ENCODE measurements at regions not wholly inside any gene's neighbourhood (a gene's known extent, or its start where the extent isn't known, plus 50 kb on each side); places are given as distances from the start of the nearest gene placed in this dataset.

GRCh38 chr16:85187886-85188285 lies 75.6 kb upstream of the CIBAR2 start:
- no peak for DNase-seq (ENCODE audit: low read depth in 3 of 3)

- DNase-seq (ENCODE audit: low read depth in 3 of 3), result no peak
Observed at GRCh38 chr16:85188822-85189672, 76.8 kb upstream of the CIBAR2 start.

GRCh38 chr16:85190572-85190971 lies 78.3 kb upstream of the CIBAR2 start:
- no peak for DNase-seq (ENCODE audit: low read depth in 3 of 3)

DNA sequence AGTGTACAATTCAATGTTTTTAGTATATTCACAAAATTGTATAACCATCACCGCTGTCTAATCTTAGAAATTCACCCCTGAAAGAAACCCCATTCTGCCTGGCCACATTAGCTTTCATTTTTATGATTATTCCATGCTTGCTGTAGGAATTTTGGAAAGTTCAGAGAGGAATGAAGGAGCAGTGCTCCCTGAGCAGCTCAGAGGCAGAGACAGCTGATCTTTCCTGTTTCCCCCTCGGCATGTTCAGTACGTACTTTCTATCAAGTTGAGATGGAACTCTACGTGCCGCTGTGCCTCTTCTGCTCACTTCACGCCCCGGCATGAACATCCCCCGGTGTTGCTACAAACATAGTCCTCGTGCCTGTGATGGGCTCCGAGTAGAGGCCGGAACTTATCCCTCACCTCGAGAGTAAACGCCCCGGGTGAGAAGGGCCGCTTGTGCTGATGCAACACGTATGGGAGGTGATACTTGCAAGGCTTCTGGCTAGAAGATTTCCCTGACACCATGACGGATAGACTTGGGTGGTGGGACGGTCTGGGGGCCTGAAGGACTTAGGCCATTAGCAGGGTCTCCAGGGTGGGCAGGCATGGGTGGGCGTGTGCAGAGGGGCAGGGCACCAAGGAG lies 79.2 kb upstream of the CIBAR2 start:
- no peak for DNase-seq (ENCODE audit: low read depth in 3 of 3)

GRCh38 chr16:85192238-85193114 lies 80.2 kb upstream of the CIBAR2 start:
- DNase-seq (ENCODE audit: low read depth in 3 of 3), result no peak

- no peak for DNase-seq (ENCODE audit: low read depth in 3 of 3)
Observed at GRCh38 chr16:85193115-85193493, 80.8 kb upstream of the CIBAR2 start.

DNA sequence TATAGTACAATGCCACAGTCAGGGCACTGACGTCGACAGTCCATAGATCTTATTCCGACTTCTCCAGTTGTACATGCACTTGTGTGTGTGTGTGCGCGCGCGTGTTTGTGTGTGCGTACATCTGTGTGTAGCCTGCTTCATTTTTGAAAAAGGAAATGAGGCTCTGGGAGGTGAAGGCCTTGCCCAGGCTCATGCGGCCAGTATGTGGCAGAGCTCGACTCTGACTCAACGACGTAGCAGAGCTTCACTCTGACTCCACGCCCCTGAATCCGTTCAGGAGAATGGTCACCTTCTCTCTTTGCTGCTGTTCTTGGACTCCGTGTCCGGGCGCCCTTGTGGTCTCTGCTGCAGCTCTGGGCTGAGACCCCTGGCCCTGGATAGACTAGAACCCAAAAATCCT lies 81.6 kb upstream of the CIBAR2 start:
- no peak for DNase-seq (ENCODE audit: low read depth in 3 of 3)

DNA sequence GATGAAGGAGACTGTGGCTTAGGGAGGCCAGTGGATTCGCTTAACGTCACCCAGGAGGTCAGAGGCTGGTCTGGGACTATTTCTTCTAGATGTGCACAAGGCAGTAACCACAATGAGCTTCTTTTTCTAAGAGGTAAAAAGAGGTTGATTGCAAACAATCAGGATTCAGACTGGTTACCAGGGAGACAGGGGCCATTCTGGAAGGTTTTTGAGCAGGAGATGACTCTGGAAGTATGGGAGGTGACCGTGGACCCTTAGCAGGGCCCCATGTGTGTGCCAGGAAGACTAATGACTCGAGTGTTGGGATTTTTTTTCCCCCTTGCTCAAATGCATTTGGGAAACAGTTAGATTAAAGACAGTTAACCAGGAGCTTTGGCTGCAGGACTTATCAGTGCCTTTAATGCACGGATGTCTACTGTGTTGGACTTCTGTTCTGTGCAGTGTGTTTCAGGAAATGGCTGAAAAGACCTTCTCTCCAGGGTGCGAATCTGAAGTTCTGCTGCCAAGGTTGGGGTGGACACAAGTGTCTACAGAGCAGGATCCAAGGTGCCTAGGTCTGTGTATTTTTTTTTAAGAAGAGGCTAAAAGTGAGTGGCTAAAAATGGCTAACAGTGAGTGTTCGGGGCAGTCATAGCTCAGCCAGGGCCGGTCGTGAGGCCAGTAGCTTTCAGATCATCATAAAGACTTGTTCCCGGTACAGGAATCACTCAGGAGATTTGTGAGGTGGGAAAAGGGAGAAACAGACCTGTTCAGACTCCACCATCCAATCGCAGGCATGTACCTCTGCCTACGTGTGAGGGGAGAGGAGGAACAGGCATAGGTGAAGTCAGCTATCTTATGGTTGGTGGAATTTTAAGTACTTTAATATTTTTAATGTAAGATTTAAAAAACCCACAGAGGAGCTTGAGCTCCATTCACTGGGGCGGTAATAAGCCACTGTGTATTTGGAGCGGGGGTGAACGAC lies 82.3 kb upstream of the CIBAR2 start:
- no peak for DNase-seq (ENCODE audit: low read depth in 3 of 3)

GRCh38 chr16:85195271-85195647 lies 83.0 kb upstream of the CIBAR2 start:
- no peak for DNase-seq (ENCODE audit: low read depth in 3 of 3)

DNA sequence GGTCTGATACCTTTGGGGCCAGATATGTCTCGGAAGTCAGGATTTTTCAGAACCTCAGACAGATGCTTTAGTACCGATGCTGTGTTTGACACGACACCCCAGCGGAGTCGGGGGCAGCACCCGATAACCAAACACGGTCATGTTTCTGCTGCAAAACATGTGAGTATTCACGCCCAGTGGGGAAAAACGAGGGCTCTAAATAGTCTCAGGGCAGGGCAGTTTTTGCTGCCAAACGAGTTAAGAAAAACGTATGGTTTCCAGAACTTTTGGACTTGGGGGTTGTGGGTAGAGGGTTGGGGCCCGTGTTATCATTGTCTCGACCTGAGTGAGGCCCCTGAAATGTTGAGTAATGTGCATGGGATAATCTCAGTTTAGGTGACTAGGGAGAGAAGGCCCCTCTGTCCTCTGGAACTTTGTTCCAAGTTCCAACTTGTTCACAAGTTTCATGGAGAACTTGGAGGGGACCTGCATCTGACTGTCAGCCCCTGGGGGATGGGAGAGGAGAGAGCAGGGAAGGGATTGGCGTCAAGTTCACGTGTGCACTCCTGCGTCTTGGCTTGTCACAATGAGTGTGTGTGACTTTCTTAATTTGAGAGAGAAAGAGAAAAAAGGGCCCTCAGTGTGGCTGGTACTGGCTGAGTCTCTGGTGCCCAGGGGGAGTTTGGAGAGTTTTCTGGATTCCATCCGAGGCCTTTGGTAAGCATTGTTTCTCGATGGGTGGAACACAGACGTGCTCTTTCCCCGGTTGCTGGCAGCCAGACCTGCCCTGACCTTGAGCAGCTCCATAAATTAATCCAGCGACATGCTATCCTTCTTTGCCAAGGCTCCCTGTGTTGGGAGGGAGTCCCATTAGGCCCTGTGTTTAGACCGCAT lies 83.9 kb upstream of the CIBAR2 start:
- no peak for DNase-seq (ENCODE audit: low read depth in 3 of 3)

- no peak for DNase-seq (ENCODE audit: low read depth in 3 of 3)
Observed at GRCh38 chr16:85196976-85197375, 84.7 kb upstream of the CIBAR2 start.

DNA sequence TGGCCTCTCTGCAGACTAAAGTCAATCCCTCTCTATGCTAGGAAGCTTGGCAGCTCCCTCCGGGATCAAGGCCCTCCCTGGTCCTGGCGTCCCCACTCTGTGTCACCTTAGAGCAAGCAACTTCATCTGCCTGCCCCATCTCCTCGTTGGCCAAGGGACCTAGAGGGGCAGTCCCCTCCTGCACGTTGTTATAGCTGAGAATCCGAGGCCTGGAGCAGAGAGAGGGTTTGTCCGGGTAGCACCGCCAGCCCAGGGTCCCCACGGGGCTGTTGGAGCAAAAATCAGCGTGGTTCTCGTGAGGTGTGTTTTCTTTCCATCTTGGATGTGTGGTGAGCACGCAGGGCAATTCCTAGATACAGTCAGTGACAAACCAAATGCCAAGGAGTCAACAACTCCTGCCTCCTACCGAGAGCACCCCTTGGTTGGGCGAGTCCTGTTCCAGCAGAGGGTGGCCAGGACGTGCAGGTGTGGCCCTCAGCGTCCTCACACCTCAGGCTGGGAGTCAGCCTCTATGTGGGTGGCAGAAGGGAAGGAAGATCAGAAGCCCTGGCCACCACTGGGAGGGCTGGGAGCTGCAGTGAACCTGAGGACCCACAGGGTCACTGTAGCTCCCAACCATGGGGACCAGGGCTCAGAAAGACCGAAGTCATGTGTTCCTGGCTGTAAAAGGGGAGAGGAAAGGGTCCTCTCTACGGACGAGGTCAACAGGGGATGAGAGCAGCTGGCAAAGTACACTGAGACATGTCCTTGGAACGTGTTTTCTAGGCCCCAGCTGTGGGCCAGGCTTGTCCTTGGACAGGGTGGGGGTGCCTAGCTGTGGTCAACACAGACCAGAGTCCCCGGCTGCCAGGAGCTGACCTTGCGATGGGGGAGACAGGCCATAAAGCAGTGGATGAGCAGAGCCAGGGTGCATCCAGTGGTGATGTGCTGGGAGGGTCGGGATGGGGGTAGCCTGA lies 85.6 kb upstream of the CIBAR2 start:
- DNase-seq (ENCODE audit: low read depth in 3 of 3), result no peak

DNA sequence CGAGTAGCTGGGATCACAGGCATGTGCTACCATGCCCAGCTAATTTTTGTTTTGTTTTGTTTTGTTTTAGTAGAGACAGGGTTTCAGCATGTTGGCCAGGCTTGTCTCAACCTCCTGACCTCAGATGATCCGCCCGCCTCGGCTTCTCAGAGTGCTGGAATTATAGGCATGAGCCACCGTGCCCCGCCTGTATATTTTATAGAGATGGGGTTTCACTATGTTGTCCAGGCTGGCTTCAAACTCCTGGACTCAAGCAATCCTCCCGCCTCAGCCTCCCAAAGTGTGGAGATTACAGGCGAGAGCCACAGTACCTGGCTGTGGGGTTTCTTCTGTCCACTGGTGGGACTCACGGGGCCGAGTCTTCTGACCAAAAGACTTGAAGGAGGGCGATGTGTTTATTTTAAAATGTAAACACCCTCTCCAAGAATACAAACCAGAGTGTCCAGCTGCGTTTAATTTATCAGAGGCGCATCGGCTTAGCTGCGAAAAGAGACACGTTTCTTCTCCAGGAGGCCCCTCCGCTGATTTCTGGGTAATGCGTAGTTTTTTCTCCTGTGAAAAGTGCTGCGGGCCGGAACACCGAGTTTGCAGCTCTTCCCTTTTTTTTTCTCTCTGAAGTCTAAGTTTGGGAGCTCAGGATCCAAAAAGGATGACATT lies 86.9 kb upstream of the CIBAR2 start:
- DNase-seq (ENCODE audit: low read depth in 3 of 3), result no peak

DNA sequence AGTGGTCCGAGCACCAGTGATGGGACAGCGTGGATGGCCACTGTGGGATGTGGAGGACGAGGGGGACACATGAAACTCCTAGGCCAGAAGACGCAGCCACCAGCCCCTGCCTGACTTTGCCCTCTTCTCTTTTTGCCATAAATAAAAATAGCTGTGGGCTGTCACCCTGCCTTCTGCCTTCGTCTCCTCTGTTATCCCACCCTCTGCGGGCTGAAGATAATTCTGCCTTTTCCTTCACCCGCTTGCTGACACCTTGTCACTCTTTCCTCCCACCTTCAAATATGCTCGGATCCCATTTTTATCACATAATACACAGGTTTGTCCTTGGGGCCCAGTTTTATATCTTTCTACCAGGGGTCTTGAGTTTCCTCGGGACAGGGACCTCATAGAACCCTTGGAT lies 87.6 kb upstream of the CIBAR2 start:
- DNase-seq (ENCODE audit: low read depth in 3 of 3), result no peak

DNA sequence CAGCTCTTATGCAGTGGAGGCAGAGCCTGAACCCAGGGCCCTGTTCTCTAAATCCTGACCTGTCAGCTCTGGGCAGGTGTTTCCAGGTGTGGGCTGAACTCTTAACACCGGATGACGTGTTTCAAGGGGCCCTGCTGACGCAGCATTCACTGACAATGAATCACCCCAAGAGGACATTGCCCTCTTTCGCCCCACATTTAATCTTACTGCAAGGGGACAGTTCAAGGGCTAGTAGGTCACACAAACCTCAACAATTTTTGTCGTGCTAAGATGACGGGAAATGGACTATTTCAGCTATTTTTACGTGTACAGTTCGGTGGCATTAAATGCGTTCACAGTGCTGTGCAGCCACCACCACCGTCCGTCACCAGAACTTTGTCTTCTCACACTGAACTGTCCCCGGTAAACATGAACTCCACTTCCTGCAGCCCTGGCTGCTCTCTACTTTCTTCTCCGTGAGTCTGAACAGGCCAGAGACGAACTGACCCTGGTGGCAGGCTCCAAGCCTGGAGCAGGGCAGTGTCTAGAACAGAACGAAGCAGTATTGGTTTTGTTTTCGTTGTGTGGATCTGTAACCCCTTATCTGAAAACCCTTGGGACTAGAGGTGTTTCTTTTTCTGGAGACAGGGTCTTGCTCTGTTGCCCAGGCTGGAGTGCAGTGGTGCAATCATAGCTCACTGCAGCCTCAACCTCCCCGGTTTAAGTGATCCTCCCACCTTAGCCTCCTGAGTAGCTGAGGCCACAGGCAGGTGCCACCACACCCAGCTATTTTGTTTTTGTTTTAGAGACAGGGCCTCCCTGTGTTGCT lies 88.4 kb upstream of the CIBAR2 start:
- DNase-seq (ENCODE audit: low read depth in 3 of 3), result no peak

- DNase-seq (ENCODE audit: low read depth in 3 of 3), result no peak
Observed at GRCh38 chr16:85201574-85201973, 89.3 kb upstream of the CIBAR2 start.

- DNase-seq (ENCODE audit: low read depth in 3 of 3), result no peak
Observed at GRCh38 chr16:85202051-85202601, 89.9 kb upstream of the CIBAR2 start.

Data from stimulated activated CD4-positive, alpha-beta T cell treated with anti-CD3 and anti-CD28 coated beads, TNF-alpha, amount 100 ng/mL, for 48 hours (primary cell).